ENCODE measurements at regions not wholly inside any gene's neighbourhood (a gene's known extent, or its start where the extent isn't known, plus 50 kb on each side); places are given as distances from the start of the nearest gene placed in this dataset.
"Not testable (repeated sequence)": the region's sequence is repeated elsewhere in the genome, so short reads cannot be mapped to it uniquely, and the experiment has no call there.

- DNase-seq (ENCODE audit: low read depth), result no peak
Observed at GRCh38 chr3:106399761-106400160, 530.9 kb upstream of the CBLB start.

- DNase-seq (ENCODE audit: low read depth), result no peak
Observed at GRCh38 chr3:106401666-106402490, 533.1 kb upstream of the CBLB start.

GRCh38 chr3:106403371-106404145 is 534.7 kb upstream of the CBLB start:
- no peak for DNase-seq (ENCODE audit: low read depth)

- no peak for DNase-seq (ENCODE audit: low read depth)
Observed at GRCh38 chr3:106413683-106414082, 544.9 kb upstream of the CBLB start.

- no peak for DNase-seq (ENCODE audit: low read depth)
Observed at GRCh38 chr3:106420628-106421027, 551.8 kb upstream of the CBLB start.

GRCh38 chr3:106421426-106421825 is 552.6 kb upstream of the CBLB start:
- DNase-seq (ENCODE audit: low read depth), result no peak

GRCh38 chr3:106421909-106422308 is 553.1 kb upstream of the CBLB start:
- no peak for DNase-seq (ENCODE audit: low read depth)

- DNase-seq (ENCODE audit: low read depth), result no peak
Observed at GRCh38 chr3:106423321-106424225, 554.8 kb upstream of the CBLB start.

- no peak for DNase-seq (ENCODE audit: low read depth)
Observed at GRCh38 chr3:106425026-106425425, 556.2 kb upstream of the CBLB start.

GRCh38 chr3:106425916-106426315 is 557.1 kb upstream of the CBLB start:
- no peak for DNase-seq (ENCODE audit: low read depth)

GRCh38 chr3:106428565-106428994 is 559.8 kb upstream of the CBLB start:
- DNase-seq (ENCODE audit: low read depth), result no peak

GRCh38 chr3:106431721-106432120 is 562.9 kb upstream of the CBLB start:
- no peak for DNase-seq (ENCODE audit: low read depth)

- DNase-seq (ENCODE audit: low read depth), result no peak
Observed at GRCh38 chr3:106435899-106436453, 567.2 kb upstream of the CBLB start.

GRCh38 chr3:106438887-106439286 is 570.1 kb upstream of the CBLB start:
- DNase-seq (ENCODE audit: low read depth), result no peak

GRCh38 chr3:106440672-106441071 is 571.9 kb upstream of the CBLB start:
- no peak for DNase-seq (ENCODE audit: low read depth)

GRCh38 chr3:106446271-106446670 is 577.5 kb upstream of the CBLB start:
- DNase-seq (ENCODE audit: low read depth), result no peak

- DNase-seq (ENCODE audit: low read depth), result no peak
Observed at GRCh38 chr3:106447723-106448301, 579.0 kb upstream of the CBLB start.

GRCh38 chr3:106448372-106448966 is 579.7 kb upstream of the CBLB start:
- not testable (repeated sequence) for DNase-seq (ENCODE audit: low read depth)

GRCh38 chr3:106452096-106452495 is 583.3 kb upstream of the CBLB start:
- DNase-seq (ENCODE audit: low read depth), result no peak

- no peak for DNase-seq (ENCODE audit: low read depth)
Observed at GRCh38 chr3:106454497-106454896, 585.7 kb upstream of the CBLB start.

All from T follicular helper cell (primary cell).